Activated naive CD4-positive, alpha-beta T cell treated with anti-CD3 and anti-CD28 coated beads, Interleukin-2, amount 50 U/mL, for 24 hours (primary cell): ENCODE measurements at regions not wholly inside any gene's neighbourhood (a gene's known extent, or its start where the extent isn't known, plus 50 kb on each side); places are given as distances from the start of the nearest gene placed in this dataset.

Experiments used
- H3K27ac Mint-ChIP-seq: one replicate; pipeline ENCODE4 v1.8.0; 2021; ENCODE audit warnings: mild to moderate bottlenecking, mixed read lengths
- H3K27me3 Mint-ChIP-seq: one replicate; pipeline ENCODE4 v1.8.0; 2021; ENCODE audit warnings: mixed read lengths
- H3K36me3 Mint-ChIP-seq: one replicate; pipeline ENCODE4 v1.8.0; 2021; ENCODE audit warnings: mixed read lengths
- H3K4me1 Mint-ChIP-seq: one replicate; pipeline ENCODE4 v1.8.0; 2021; ENCODE audit warnings: mixed read lengths
- H3K4me3 Mint-ChIP-seq: one replicate; pipeline ENCODE4 v1.8.0; 2021; ENCODE audit warnings: mild to moderate bottlenecking, mixed read lengths
- H3K9me3 Mint-ChIP-seq: one replicate; pipeline ENCODE4 v1.8.0; 2021; ENCODE audit warnings: mixed read lengths

DNA sequence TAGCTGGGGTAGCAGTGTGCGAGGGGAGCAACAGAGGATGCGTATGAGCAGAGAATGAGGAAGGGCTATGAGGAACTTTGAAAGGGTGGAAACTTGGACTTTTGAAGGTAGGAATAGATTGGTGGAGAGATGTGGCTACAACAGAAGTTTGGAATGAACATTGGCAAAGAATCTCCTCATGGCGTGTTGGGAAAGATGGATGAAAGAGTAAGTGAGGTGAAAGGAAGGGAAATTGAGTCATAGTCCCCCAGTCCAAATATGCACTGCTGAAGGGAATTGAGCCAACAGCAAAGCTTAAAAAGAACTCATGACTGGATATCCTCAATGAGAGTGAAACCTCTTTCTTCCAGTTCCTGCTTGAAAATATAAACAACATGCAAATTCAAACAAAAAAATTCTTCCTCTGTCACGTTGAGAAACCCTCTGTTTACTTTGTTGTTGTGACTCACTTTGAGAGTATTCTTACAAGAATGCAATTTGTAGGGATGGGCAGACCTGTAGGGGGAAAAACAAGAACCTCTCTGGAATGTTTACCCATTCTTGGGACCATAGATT, 313.2 kb upstream of the KCNJ16 start:
- Mint-ChIP-seq H3K4me1 (no peaks in the 10 kb centered on the region), H3K4me3 (no peak overlapping the region), H3K9me3 (peaks cover 10% of the 10 kb centered on the region), H3K27me3 (peaks cover 2% of the 10 kb centered on the region), H3K36me3 (no peaks in the 10 kb centered on the region), H3K27ac (no peak overlapping the region)

DNA sequence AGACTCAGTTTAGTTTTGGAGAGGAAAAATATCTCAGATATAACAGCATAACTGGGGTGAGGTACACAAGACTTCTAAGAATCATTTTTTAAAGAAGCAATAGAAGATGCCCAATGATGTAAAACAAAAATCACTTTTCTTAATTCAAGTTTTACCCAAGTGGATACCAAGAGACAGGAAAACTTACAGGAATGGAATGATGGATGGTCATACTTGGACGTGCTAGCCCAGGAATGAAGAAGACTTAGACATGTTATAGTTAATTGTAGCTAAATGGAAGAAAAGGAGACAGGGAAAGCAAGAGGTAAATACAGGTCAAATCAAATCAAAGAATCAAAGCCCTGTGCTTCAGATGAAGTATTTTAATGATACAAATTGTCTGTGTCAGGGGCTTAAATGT, 312.7 kb upstream of the KCNJ16 start:
- Mint-ChIP-seq H3K4me3 (no peak overlapping the region), H3K27ac (no peak overlapping the region), H3K9me3 (peaks cover 10% of the 10 kb centered on the region), H3K36me3 (no peaks in the 10 kb centered on the region), H3K4me1 (no peaks in the 10 kb centered on the region), H3K27me3 (peaks cover 2% of the 10 kb centered on the region)

- peaks cover 3% of the 10 kb centered on the region for H3K27me3 Mint-ChIP-seq
- peaks cover 9% of the 10 kb centered on the region for H3K9me3 Mint-ChIP-seq
- H3K27ac Mint-ChIP-seq: no peak overlapping the region
- H3K4me1 Mint-ChIP-seq: no peaks in the 10 kb centered on the region
- no peaks in the 10 kb centered on the region for H3K36me3 Mint-ChIP-seq
- H3K4me3 Mint-ChIP-seq: no peak overlapping the region
These were observed 312.3 kb upstream of the KCNJ16 start for GRCh38 chr17:69762766-69763165.

DNA sequence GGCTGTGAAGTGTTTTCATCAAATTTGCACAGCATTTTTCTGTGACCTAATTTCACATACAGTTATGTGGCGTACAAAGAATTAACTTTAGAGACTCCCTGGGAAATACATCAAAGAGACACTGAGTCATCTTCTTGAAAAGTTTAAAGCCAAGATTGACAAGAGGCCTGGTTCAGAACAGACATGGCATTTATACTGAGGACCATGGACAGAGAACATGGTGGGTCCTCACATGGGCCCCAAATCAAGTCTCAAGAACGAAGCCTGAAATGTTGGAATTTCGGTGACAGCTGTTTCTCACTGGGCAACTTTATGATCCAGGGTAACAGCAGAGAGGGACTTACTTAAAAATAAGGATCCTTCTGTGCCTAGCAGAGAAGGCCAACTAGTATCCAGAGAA, 311.5 kb upstream of the KCNJ16 start:
- Mint-ChIP-seq H3K27me3 (peaks cover 1% of the 10 kb centered on the region), H3K4me3 (no peak overlapping the region), H3K4me1 (no peaks in the 10 kb centered on the region), H3K27ac (no peak overlapping the region), H3K36me3 (no peaks in the 10 kb centered on the region), H3K9me3 (peaks cover 2% of the 10 kb centered on the region)

GRCh38 chr17:69764146-69764545, 310.9 kb upstream of the KCNJ16 start:
- Mint-ChIP-seq H3K27ac (no peak overlapping the region), H3K4me3 (no peak overlapping the region), H3K9me3 (no peaks in the 10 kb centered on the region), H3K27me3 (peaks cover 1% of the 10 kb centered on the region), H3K36me3 (no peaks in the 10 kb centered on the region), H3K4me1 (no peaks in the 10 kb centered on the region)

DNA sequence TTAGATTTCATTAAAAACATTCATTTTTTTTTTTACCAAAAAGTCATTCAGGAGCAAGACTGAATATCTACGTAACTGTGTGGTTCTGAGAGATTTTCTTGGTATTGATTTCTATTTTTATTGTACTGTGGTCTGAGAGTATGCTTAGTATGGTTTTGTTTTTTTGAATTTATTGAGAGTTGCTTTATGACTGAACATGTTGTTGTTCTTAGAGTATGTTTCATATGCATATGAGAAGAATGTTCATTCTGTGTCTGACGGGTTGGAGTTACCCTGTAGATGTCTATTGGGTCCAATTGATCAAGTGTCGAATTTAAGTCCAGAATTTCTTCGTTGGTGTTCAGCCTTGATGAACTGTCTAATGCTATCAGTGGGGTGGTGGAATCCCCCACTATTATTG, 306.0 kb upstream of the KCNJ16 start:
- Mint-ChIP-seq H3K27ac (no peak overlapping the region), H3K4me3 (no peak overlapping the region), H3K36me3 (no peaks in the 10 kb centered on the region), H3K27me3 (peaks cover 1% of the 10 kb centered on the region), H3K9me3 (peaks cover 10% of the 10 kb centered on the region), H3K4me1 (no peaks in the 10 kb centered on the region)

- no peaks in the 10 kb centered on the region for H3K4me1 Mint-ChIP-seq
- peaks cover 10% of the 10 kb centered on the region for H3K9me3 Mint-ChIP-seq
- no peak overlapping the region for H3K4me3 Mint-ChIP-seq
These were observed 301.9 kb upstream of the KCNJ16 start for GRCh38 chr17:69773081-69773480.

DNA sequence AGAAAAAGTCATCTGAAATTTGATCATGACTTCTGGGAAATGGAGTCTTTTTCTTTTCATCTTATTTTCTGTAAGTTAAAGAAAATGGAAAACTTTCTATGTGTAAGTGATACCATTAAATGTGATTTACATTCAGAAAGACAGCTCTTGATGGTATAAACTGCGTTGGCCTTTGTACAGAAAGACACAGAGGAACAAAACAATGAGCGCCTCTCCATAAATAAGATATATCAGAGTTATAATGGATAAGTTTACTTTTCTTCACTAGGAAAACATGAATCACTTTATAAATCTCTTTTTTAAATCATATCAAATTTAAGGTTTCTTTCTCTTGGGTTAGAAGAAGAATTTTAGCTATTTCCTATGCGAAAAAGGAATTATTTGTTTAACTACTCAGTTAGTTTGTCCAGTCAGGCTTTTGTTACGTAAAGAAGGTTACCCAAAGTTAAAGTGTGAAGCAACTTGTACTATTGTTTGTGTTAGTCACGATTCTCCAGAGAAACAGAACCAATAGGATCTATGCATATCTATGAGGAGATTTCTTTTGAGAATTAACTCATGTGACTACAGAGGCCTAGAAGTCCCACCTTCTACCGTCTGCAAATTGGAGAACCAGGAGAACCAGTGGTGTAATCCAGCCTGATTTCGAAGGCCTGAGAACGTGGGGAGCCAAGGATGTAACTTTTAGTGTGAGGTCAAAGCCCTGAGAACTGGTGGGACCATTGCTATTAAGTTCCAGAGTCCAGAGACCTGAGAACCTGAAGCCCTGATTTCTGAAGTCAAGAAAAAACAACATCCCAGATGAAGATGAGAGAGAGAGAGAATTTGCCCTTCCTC, 295.4 kb upstream of the KCNJ16 start:
- Mint-ChIP-seq H3K27me3 (no peaks in the 10 kb centered on the region), H3K36me3 (no peaks in the 10 kb centered on the region), H3K4me1 (no peaks in the 10 kb centered on the region), H3K27ac (no peak overlapping the region), H3K9me3 (peaks cover 18% of the 10 kb centered on the region), H3K4me3 (no peak overlapping the region)

More at GRCh38 chr17:69773081-69773480, 301.9 kb upstream of the KCNJ16 start:
- Mint-ChIP-seq H3K27ac (no peak overlapping the region), H3K36me3 (no peaks in the 10 kb centered on the region), H3K27me3 (no peaks in the 10 kb centered on the region)

GRCh38 chr17:69783865-69784264, 291.2 kb upstream of the KCNJ16 start:
- Mint-ChIP-seq H3K27ac (no peak overlapping the region), H3K9me3 (peaks cover 18% of the 10 kb centered on the region), H3K4me1 (no peaks in the 10 kb centered on the region), H3K4me3 (no peak overlapping the region), H3K36me3 (no peaks in the 10 kb centered on the region), H3K27me3 (no peaks in the 10 kb centered on the region)

DNA sequence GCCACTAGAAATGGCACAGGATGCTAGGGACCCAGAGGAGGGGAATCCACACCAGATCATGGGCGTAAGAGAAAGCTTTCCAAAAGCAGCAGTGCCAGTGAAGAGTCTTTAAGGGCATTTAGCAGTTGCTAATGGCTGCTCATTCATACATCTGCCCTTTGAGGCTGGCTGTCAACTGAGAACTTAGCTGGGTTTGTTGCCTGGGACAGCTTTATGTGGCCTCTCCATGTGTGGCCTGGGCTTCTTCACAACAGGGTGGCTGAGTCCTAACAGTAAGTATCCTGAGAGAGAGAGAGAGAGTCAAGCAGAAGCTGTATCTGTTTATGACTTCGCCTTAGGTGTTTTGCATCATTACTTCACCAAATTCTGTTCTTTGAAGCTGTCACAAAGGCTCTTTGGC, 286.1 kb upstream of the KCNJ16 start:
- Mint-ChIP-seq H3K4me1 (no peaks in the 10 kb centered on the region), H3K9me3 (no peaks in the 10 kb centered on the region), H3K36me3 (no peaks in the 10 kb centered on the region), H3K27ac (no peak overlapping the region), H3K27me3 (peaks cover 4% of the 10 kb centered on the region), H3K4me3 (no peak overlapping the region)

DNA sequence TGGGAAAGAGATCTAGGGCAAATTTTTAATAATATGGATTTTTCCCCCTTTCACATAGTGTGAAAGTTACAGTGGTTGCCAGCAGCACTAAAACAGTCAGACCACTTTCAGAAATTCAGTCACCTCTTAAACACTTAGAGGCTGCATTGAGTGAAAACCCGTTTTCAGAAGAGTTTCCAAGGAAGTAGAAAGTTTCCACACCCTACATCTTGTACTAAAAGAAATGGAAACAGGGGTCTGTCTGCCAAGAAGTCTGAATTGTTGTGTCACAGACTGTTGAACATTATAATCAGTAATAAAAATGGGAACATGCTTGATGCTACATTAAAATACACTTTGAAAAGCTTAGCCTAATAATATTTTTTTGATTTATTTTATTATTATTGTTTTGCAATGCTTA, 278.9 kb upstream of the KCNJ16 start:
- Mint-ChIP-seq H3K4me1 (no peaks in the 10 kb centered on the region), H3K9me3 (peaks cover 8% of the 10 kb centered on the region), H3K27ac (no peak overlapping the region), H3K4me3 (no peak overlapping the region), H3K36me3 (no peaks in the 10 kb centered on the region), H3K27me3 (peaks cover 3% of the 10 kb centered on the region)

- peaks cover 13% of the 10 kb centered on the region for H3K9me3 Mint-ChIP-seq
- no peaks in the 10 kb centered on the region for H3K36me3 Mint-ChIP-seq
- H3K27me3 Mint-ChIP-seq: no peaks in the 10 kb centered on the region
- H3K4me3 Mint-ChIP-seq: no peak overlapping the region
- H3K4me1 Mint-ChIP-seq: no peaks in the 10 kb centered on the region
- no peak overlapping the region for H3K27ac Mint-ChIP-seq
These were observed 274.2 kb upstream of the KCNJ16 start for GRCh38 chr17:69800870-69801269.

- Mint-ChIP-seq H3K27ac (no peak overlapping the region), H3K4me1 (no peaks in the 10 kb centered on the region), H3K4me3 (no peak overlapping the region), H3K9me3 (peaks cover 13% of the 10 kb centered on the region), H3K36me3 (no peaks in the 10 kb centered on the region), H3K27me3 (no peaks in the 10 kb centered on the region)
These were observed 273.7 kb upstream of the KCNJ16 start for GRCh38 chr17:69801368-69801767.

DNA sequence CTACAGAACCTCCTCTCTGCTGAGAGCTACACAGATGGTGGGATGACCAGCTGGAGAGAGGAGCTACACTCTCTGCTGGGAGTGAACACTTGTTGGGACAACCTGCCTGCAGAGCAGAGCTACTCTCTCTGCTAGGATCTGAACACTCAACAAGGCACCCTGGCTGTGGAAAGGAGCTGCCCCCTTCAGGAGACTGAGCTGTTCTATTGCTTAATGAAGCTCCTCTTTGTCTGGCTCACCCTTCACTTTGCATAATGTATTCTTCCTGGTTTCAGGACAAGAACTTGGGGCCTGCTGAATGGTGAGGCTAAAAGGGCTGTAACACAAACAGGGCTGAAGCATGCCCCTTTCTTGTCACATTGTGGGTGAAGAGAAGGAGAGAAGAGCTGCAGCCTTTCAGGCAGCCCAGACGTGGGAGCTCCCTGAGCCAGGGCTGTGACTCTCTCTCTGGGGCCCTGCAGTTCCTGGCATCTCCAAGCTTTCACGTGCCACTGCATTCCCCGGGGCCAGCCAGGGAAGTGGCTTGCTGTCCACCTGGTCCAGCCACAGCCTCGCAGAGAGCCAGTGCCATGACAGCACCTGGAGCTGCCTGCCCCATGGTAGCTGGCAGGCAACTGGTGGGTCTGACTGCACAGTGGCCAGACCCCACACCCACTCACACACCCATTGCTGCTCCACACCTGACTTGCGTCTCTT, 272.8 kb upstream of the KCNJ16 start:
- no peak overlapping the region for H3K27ac Mint-ChIP-seq
- no peaks in the 10 kb centered on the region for H3K27me3 Mint-ChIP-seq
- no peak overlapping the region for H3K4me3 Mint-ChIP-seq
- no peaks in the 10 kb centered on the region for H3K4me1 Mint-ChIP-seq
- H3K9me3 Mint-ChIP-seq: peaks cover 13% of the 10 kb centered on the region
- H3K36me3 Mint-ChIP-seq: no peaks in the 10 kb centered on the region

GRCh38 chr17:69809331-69809730, 265.7 kb upstream of the KCNJ16 start:
- H3K9me3 Mint-ChIP-seq: peaks cover 5% of the 10 kb centered on the region
- H3K27me3 Mint-ChIP-seq: no peaks in the 10 kb centered on the region
- no peak overlapping the region for H3K27ac Mint-ChIP-seq
- H3K4me1 Mint-ChIP-seq: no peaks in the 10 kb centered on the region
- H3K4me3 Mint-ChIP-seq: no peak overlapping the region
- H3K36me3 Mint-ChIP-seq: no peaks in the 10 kb centered on the region

- H3K4me1 Mint-ChIP-seq: no peaks in the 10 kb centered on the region
- H3K27me3 Mint-ChIP-seq: no peaks in the 10 kb centered on the region
- no peak overlapping the region for H3K4me3 Mint-ChIP-seq
- H3K27ac Mint-ChIP-seq: no peak overlapping the region
- H3K9me3 Mint-ChIP-seq: no peaks in the 10 kb centered on the region
- H3K36me3 Mint-ChIP-seq: no peaks in the 10 kb centered on the region
These were observed 264.6 kb upstream of the KCNJ16 start for GRCh38 chr17:69810326-69810965.
